ENCODE measurements at regions not wholly inside any gene's neighbourhood (a gene's known extent, or its start where the extent isn't known, plus 50 kb on each side); places are given as distances from the start of the nearest gene placed in this dataset.
A peak's percentile ranks its signal among the peaks of the same experiment; 100 is the strongest.

GRCh38 chr1:60950224-60951063, 131.9 kb upstream of the NFIA start:
- CTCF ChIA-PET = interaction anchor here (0.5 kb wide), 1 partner anchor 102 kb away, joined by 4 read pairs; no protein-coding TSS in a partner anchor
- TF ChIP-seq REST (tag by site-specific recombination; IDR thresholded peaks at IDR 0.05) (0 out of 2 replicates have a peak, but pooled peaks have one; percentile 17), ZFP37 (tag by site-specific recombination; IDR thresholded peaks at IDR 0.05) (no peak)
- H3K4me3 ChIP-seq (ENCODE audit: low read depth, low read length) = no peak overlapping the region

GRCh38 chr1:60949826-60950197, 132.5 kb upstream of the NFIA start:
- POLR2A ChIA-PET = no interaction called here
- Histone ChIP-seq H3K27ac (ENCODE audit: extremely low read depth, low read depth, low read length) (no peak overlapping the region), H3K36me3 (ENCODE audit: control insufficient read depth in 2 of 2, insufficient read depth in 1 of 2, low read length in 2 of 2) (no peaks in the 10 kb centered on the region), H3K4me3 (ENCODE audit: low read depth, low read length) (no peak overlapping the region), H3K9me3 (ENCODE audit: control insufficient read depth, insufficient read depth, low read depth, low read length) (no peaks in the 10 kb centered on the region), H3K4me1 (ENCODE audit: control insufficient read depth, insufficient read depth, low read length) (no peaks in the 10 kb centered on the region)
- no peak for TF ChIP-seq HOXA7 (CRISPR knock-in tag; IDR thresholded peaks at IDR 0.05; ENCODE audit: borderline replicate concordance)
- CTCF ChIA-PET = no interaction called here

More at GRCh38 chr1:60950224-60951063, 131.9 kb upstream of the NFIA start:
- no peaks in the 10 kb centered on the region for H3K9me3 ChIP-seq (ENCODE audit: control insufficient read depth, insufficient read depth, low read depth, low read length)
- no peaks in the 10 kb centered on the region for H3K4me1 ChIP-seq (ENCODE audit: control insufficient read depth, insufficient read depth, low read length)
- POLR2A ChIA-PET = no interaction called here
- no peak overlapping the region for H3K27ac ChIP-seq (ENCODE audit: extremely low read depth, low read depth, low read length)
- no peaks in the 10 kb centered on the region for H3K36me3 ChIP-seq (ENCODE audit: control insufficient read depth in 2 of 2, insufficient read depth in 1 of 2, low read length in 2 of 2)

GRCh38 chr1:60949154-60949825, 133.1 kb upstream of the NFIA start:
- H3K4me3 ChIP-seq (ENCODE audit: low read depth, low read length) = no peak overlapping the region
- TF ChIP-seq ZNF658 (tag by site-specific recombination; IDR thresholded peaks at IDR 0.05) = no peak
- TF ChIP-seq ZBTB10 (tag by site-specific recombination; IDR thresholded peaks at IDR 0.05) = no peak
- no peak for TF ChIP-seq ZNF549 (tag by site-specific recombination; IDR thresholded peaks at IDR 0.05)
- TF ChIP-seq ZNF596 (tag by site-specific recombination; IDR thresholded peaks at IDR 0.05) = no peak
- no peaks in the 10 kb centered on the region for H3K4me1 ChIP-seq (ENCODE audit: control insufficient read depth, insufficient read depth, low read length)
- no peaks in the 10 kb centered on the region for H3K36me3 ChIP-seq (ENCODE audit: control insufficient read depth in 2 of 2, insufficient read depth in 1 of 2, low read length in 2 of 2)
- H3K9me3 ChIP-seq (ENCODE audit: control insufficient read depth, insufficient read depth, low read depth, low read length) = no peaks in the 10 kb centered on the region
- POLR2A ChIA-PET = no interaction called here
- CTCF ChIA-PET = interaction anchor here (0.5 kb wide), 1 partner anchor 132 kb away, joined by 3 read pairs; no protein-coding TSS in a partner anchor
- no peak overlapping the region for H3K27ac ChIP-seq (ENCODE audit: extremely low read depth, low read depth, low read length)

GRCh38 chr1:60948486-60948885, 133.9 kb upstream of the NFIA start:
- H3K9me3 ChIP-seq (ENCODE audit: control insufficient read depth, insufficient read depth, low read depth, low read length) = no peaks in the 10 kb centered on the region
- H3K4me1 ChIP-seq (ENCODE audit: control insufficient read depth, insufficient read depth, low read length) = no peaks in the 10 kb centered on the region
- no peak overlapping the region for H3K4me3 ChIP-seq (ENCODE audit: low read depth, low read length)
- H3K36me3 ChIP-seq (ENCODE audit: control insufficient read depth in 2 of 2, insufficient read depth in 1 of 2, low read length in 2 of 2) = no peaks in the 10 kb centered on the region
- TF ChIP-seq SCRT2 (tag by site-specific recombination; IDR thresholded peaks at IDR 0.05) (peak; percentile 70), SCRT1 (tag by site-specific recombination; IDR thresholded peaks at IDR 0.05; ENCODE audit: borderline replicate concordance) (0 out of 2 replicates have a peak, but pooled peaks have one; percentile 16), ZNF10 (tag by site-specific recombination; IDR thresholded peaks at IDR 0.05) (no peak)
- H3K27ac ChIP-seq (ENCODE audit: extremely low read depth, low read depth, low read length) = no peak overlapping the region
- ChIA-PET POLR2A (interaction anchor here (1.0 kb wide), 1 partner anchor 55 kb away, joined by 7 read pairs; no protein-coding TSS in a partner anchor), CTCF (interaction anchor here (0.8 kb wide), 1 partner anchor 640 kb away, joined by 3 read pairs; no protein-coding TSS in a partner anchor)

Data from HEK293 (cell line).